Astrocyte (in vitro differentiated cells and primary cell): ENCODE measurements at regions not wholly inside any gene's neighbourhood (a gene's known extent, or its start where the extent isn't known, plus 50 kb on each side); places are given as distances from the start of the nearest gene placed in this dataset.
"Not testable (repeated sequence)": the region's sequence is repeated elsewhere in the genome, so short reads cannot be mapped to it uniquely, and the experiment has no call there.

Source experiments
- CTCF ChIP-seq: IDR thresholded peaks from 2 replicates; pipeline ENCODE4 v1.5.1; 2011; ENCODE audit warnings: low read depth, mild to moderate bottlenecking, inconsistent platforms, low read length, moderate library complexity; ENCODE audit not compliant: insufficient read depth
- EZH2 ChIP-seq: IDR thresholded peaks from 2 replicates; pipeline ENCODE4 v1.6.1; 2012; ENCODE audit warnings: mild to moderate bottlenecking, low read length, inconsistent platforms; ENCODE audit not compliant: insufficient read depth

DNA sequence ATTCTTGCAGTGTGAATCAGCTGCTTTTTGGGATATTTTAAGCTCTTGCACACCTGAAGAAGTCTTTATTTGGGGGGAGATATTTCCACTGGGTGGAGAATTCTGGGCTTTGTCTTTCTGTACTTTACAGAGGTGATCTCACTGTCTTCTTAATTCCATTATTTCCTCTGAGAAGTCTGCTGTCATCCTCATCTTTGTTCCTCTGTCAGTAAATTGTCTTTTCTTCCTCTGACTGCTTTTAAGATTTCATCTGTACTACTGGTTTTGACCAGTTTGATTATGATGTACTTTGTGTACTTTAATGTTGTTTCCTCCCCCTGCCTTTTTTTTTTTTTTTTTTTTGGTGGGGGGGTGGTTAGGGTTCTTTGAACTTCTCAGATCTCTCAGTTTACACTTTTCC lies 133.9 kb downstream of the IGLL1 start:
- not testable (repeated sequence) for TF ChIP-seq CTCF, EZH2
